HG02840 (cell line): ENCODE measurements at regions not wholly inside any gene's neighbourhood (a gene's known extent, or its start where the extent isn't known, plus 50 kb on each side); places are given as distances from the start of the nearest gene placed in this dataset.

ENCODE experiments used
- ATAC-seq: cut with Tn5 transposase; IDR thresholded peaks from one replicate; pipeline ENCODE4 v1.9.1; 2021; ENCODE audit warnings: mild to moderate bottlenecking, moderate library complexity, moderate number of reproducible peaks; ENCODE audit not compliant: unreplicated experiment, low FRiP score

DNA sequence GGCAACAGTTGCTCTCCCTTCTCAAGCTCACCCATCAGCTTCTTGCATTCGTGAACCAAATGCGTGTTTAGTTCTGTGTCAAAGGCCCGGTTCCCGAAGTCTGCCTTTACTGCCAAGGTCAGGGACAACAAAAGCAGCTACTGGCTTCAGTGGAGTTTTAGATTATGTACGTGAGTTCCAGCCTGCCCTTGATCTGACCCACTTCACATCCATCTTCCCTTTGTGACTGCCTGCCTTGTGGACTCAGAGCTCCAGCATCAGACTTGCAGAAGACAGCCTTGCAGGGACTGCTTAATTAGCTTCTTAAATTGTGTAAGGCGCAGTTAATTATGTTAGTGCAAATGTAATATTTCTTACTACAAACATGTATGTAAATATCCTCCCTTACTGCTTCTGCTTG is 774.7 kb upstream of the EDIL3 start:
- no peak for ATAC-seq

DNA sequence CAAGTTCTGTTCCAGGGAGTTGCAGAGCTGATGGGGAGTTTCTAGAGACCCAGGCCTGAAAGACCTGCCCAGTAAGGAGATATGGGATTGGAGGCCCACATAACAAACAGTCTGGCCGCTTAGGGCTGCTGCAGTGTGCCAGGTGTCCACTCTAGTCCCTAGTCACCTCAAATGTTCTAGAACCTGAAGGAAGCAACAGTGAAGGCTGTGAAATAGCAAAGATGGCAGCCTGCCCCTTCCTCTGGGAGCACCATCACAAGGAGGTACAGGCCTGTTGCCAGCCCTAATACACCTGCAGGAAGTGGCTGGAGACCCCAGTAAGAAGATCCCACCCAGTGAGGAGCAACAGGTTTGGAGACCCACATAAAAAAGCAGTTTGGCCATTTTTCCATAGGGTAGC is 783.8 kb upstream of the EDIL3 start:
- ATAC-seq: no peak

- no peak for ATAC-seq
Measured at GRCh38 chr5:85170183-85170582, 785.5 kb upstream of the EDIL3 start.

GRCh38 chr5:85173469-85173868 is 788.8 kb upstream of the EDIL3 start:
- no peak for ATAC-seq

GRCh38 chr5:85182344-85182743 is 797.7 kb upstream of the EDIL3 start:
- no peak for ATAC-seq

- ATAC-seq: no peak
Measured at GRCh38 chr5:85204289-85204688, 819.6 kb upstream of the EDIL3 start.

- no peak for ATAC-seq
Measured at GRCh38 chr5:85205430-85205829, 820.8 kb upstream of the EDIL3 start.

DNA sequence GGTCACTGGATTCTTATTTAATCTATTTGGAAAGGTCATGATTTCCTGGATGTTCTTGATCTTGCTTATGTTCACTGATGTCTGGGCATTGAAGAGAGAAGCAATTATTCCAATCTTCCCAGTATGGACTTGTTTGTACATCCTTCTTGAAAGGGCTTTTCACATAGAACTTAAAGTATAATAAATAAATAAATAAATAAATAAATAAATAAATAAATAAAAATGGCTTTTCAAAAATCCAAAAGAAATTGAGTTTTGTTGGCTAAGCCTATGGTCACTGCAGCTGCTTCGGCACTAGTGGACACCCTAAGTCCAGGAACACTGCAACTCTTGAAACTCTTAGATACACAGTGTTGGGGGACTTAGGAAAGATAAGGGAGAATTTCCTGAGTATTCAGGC is 840.7 kb upstream of the EDIL3 start:
- no peak for ATAC-seq

GRCh38 chr5:85249204-85249603 is 864.5 kb upstream of the EDIL3 start:
- no peak for ATAC-seq

GRCh38 chr5:85263125-85263524 is 878.4 kb upstream of the EDIL3 start:
- ATAC-seq: no peak

DNA sequence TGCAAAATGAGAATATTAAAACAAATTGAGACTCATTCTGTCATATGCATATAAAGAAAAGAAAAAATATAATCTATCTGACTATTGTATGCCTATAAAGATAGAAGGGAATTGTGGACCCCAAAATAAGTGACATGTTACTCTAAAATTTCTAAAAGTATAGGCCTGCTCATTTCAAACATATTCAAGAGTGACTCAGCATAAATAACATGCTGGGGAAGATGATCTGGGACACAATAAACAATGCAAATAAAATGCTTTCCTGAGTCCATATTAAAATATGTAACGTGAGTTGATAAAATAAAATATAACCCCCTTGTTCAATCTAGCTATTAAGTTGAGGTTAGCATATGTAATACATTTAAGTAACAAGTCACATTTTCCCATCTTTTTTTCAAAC is 882.0 kb upstream of the EDIL3 start:
- ATAC-seq: no peak

DNA sequence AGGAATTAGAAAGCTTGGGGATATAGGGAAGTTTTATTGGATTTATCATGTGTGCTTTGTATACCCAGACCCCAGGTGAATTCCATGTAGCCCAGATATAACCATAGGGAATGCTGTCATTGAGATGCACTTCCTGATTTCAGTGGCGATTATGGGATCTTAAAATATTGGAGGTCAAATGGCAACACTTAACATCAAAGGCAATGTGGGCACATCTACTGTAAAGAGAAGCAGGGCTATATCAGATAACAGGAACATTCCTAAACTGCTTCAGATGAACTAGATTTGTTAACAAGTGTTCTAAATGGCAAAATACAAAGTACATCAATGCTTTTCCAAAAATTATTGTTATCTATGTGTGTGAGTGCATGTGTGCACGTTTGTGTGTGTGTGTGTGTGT is 883.5 kb upstream of the EDIL3 start:
- no peak for ATAC-seq

DNA sequence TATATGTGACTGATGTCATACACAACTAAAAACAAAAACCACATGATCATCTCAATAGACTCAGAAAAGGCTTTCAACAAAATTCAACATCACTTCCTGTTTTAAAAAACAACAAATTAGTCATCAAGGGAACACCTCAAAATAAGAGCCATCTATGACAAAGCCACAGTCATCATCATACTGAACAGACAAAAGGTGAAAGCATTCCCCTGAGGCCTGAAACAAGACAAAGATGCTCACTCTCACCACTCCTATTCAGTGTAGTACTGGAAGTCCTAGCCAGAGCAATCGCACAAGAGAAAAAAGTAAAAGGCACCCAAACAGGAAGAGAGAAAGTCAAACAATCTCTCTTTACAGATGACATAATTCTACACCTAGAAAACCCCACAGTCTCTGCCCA is 893.5 kb upstream of the EDIL3 start:
- no peak for ATAC-seq

DNA sequence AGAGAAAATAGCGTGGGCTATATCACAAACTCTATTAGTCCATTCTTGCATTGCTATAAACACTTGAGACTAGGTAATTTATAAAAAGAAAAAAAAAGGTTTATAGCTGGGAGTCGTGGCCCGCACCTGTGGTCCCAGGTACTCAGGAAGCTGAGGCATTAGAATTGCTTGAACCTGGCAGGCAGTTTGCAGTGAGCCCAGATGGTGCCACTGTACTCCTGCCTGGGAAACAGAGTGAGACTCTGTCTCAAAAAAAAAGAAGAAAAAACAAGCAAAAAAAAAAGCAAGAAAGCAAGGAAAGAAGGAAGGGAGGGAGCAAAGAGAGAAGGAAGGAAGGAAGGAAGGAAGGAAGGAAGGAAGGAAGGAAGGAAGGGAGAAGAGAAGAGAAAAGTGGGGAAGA is 904.2 kb upstream of the EDIL3 start:
- no peak for ATAC-seq

DNA sequence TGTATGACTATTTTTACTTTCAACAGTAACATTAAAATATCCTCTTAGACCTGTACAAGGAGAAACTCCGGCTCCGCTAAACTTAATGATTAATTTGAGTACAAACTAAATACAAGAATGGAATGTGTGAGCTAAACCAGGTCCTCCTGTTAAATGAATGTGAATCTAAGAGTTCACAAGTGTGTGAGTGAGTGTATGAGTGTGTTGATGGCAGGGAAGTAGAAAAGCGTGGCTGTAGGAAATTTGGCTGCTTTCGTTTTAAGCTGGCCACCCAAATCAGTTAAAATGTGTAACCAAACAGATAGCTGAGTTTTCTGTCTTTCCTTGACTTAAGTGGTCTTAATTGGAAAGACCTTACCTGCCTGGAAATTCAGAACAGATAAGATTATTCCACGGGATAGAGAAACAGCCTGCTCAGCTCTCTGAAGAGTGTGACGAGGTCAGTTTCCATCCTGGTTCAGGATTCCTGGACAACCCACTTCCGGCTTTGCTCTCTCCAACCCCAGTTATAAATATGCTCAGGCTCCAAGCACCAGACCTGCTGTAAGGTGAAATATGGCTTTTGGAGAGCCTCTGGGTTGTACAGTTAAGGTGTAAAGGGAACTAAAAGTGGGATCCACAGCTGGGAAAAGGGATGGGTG is 908.6 kb upstream of the EDIL3 start:
- ATAC-seq: no peak

DNA sequence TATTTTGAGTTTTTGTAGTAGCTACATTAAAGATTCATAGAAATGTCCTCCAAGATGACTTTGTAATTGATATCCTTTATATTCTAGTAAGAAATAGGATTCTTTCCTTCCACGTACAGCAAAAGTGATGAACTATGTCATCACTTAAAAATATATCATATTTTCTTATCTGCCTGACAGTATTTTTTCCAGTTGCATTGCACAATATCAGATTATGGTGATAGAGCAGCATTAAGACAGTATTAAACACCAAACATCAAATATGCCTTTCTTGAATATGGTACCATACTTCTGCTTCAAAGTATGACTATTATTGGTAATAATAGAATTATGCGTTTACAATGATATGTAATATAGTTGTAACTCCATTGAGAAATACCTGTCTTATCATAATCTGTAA is 919.8 kb upstream of the EDIL3 start:
- ATAC-seq: no peak

DNA sequence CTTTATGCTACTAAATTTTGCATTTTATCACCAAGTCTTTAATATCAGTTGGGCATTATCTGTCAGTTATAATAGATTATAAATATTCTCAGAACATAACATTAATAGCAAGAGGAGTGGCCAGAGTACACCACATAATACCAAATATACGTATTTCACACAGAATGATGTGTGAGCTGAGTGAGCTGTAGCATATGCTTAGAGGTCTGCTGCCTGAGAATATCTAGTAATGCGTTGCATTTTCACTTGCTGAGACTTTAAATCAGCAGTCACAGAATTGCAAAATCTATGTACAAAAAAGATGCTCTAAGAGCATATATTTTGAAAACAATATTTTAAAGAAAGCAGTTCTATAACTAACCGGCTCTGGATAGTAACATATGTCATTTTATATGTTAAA is 921.1 kb upstream of the EDIL3 start:
- no peak for ATAC-seq

GRCh38 chr5:85311536-85311935 is 926.9 kb upstream of the EDIL3 start:
- ATAC-seq: no peak

DNA sequence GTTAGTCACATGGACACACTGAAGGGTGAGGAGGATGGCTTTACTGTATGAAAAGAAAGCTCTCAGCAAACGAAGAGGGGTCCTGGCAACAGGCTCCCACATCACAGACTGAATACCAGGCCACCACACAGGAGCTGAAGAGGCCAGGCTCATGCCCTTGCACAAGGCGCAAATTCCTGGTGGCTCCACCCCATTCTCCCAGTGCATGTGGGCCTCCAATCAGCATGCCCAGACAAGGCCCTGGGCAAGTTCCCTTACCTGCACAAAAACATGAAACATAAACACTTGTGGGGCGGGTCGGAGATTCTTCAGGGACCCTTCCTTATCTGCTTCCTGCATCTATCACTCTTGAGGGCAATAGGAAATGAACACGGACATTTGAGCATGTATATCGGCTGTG is 935.8 kb upstream of the EDIL3 start:
- ATAC-seq: no peak

DNA sequence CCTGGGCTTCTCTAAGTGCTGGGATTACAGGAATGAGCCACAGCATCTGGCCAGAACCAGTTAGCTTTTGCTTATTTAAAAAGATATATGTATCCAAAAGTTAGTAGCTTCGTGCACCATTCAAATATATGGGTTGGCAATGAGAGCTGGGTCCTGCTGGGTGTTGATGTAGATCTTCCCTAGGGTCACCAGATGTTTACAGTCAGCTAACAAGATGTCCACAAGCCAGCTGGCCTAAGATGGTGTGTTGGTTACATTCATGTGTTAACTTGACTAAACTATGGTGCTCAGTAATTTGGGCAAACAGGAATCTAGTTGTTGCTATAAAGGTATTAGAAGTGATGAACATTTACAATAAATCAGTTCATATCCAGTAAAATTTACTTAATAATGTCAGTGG is 948.6 kb upstream of the EDIL3 start:
- no peak for ATAC-seq

GRCh38 chr5:85337435-85337834 is 952.8 kb upstream of the EDIL3 start:
- ATAC-seq: no peak

GRCh38 chr5:85340790-85341189 is 956.1 kb upstream of the EDIL3 start:
- ATAC-seq: no peak

DNA sequence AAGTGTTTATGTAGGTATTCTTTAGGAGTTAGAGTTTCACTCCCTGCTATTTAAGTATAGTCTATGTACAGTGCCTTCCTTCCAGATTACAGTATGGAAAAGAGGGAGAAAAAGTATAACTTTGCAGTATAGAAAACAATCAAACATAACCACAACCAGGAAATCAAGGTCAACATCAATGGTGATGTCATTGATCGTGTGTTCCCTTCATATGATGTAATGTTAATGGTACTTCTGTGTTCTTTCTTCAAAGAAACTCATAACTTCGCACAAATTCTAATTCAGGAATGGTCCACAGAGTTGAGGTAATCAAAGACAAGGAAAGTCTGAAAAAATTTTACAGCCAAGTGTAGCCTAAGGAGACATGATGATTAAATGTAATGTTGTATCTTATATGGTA is 961.1 kb upstream of the EDIL3 start:
- no peak for ATAC-seq
